ENCODE measurements at regions not wholly inside any gene's neighbourhood (a gene's known extent, or its start where the extent isn't known, plus 50 kb on each side); places are given as distances from the start of the nearest gene placed in this dataset.

- TF ChIP-seq, protein P1, sequence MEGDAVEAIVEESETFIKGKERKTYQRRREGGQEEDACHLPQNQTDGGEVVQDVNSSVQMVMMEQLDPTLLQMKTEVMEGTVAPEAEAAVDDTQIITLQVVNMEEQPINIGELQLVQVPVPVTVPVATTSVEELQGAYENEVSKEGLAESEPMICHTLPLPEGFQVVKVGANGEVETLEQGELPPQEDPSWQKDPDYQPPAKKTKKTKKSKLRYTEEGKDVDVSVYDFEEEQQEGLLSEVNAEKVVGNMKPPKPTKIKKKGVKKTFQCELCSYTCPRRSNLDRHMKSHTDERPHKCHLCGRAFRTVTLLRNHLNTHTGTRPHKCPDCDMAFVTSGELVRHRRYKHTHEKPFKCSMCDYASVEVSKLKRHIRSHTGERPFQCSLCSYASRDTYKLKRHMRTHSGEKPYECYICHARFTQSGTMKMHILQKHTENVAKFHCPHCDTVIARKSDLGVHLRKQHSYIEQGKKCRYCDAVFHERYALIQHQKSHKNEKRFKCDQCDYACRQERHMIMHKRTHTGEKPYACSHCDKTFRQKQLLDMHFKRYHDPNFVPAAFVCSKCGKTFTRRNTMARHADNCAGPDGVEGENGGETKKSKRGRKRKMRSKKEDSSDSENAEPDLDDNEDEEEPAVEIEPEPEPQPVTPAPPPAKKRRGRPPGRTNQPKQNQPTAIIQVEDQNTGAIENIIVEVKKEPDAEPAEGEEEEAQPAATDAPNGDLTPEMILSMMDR (IDR thresholded peaks at IDR 0.05; ENCODE audit: extremely low read depth, missing control alignments), result no peak
- no peak for DNase-seq (ENCODE audit: low spot score)
Measured at GRCh38 chr16:26995522-26995921, 71.2 kb upstream of the C16orf82 start.

GRCh38 chr16:27005386-27005785 lies 61.3 kb upstream of the C16orf82 start:
- TF ChIP-seq, protein P1 (IDR thresholded peaks at IDR 0.05; ENCODE audit: extremely low read depth, missing control alignments), result no peak
- DNase-seq (ENCODE audit: low spot score), result no peak

Measured in GM20000 (cell line).